ENCODE measurements at regions not wholly inside any gene's neighbourhood (a gene's known extent, or its start where the extent isn't known, plus 50 kb on each side); places are given as distances from the start of the nearest gene placed in this dataset.

DNA sequence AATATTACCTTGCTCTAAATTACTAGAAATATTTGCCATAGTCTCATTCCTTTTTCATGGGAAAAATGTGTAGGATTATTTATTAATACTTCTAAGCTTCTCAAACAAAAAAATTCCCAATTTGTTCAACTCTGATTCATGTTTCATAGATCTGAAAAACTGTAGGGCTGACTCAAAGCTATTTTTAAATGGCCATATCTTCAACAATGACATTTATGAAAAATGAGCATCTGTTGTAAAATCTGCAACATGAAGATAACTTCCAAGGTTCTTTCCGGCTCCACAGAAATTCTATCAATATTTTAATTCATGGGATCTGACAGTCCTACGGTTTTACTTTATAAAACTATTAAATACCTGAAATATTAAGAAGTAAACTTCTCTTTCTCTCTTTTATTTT lies 192.7 kb upstream of the KCNJ16 start:
- no peaks in the 10 kb centered on the region for H3K4me1 Mint-ChIP-seq
- H3K4me3 Mint-ChIP-seq = no peak overlapping the region
- no peak overlapping the region for H3K27ac Mint-ChIP-seq
- no peaks in the 10 kb centered on the region for H3K9me3 Mint-ChIP-seq
- H3K27me3 Mint-ChIP-seq (ENCODE audit: low read depth) = no peaks in the 10 kb centered on the region
- TF ChIP-seq, protein P1, sequence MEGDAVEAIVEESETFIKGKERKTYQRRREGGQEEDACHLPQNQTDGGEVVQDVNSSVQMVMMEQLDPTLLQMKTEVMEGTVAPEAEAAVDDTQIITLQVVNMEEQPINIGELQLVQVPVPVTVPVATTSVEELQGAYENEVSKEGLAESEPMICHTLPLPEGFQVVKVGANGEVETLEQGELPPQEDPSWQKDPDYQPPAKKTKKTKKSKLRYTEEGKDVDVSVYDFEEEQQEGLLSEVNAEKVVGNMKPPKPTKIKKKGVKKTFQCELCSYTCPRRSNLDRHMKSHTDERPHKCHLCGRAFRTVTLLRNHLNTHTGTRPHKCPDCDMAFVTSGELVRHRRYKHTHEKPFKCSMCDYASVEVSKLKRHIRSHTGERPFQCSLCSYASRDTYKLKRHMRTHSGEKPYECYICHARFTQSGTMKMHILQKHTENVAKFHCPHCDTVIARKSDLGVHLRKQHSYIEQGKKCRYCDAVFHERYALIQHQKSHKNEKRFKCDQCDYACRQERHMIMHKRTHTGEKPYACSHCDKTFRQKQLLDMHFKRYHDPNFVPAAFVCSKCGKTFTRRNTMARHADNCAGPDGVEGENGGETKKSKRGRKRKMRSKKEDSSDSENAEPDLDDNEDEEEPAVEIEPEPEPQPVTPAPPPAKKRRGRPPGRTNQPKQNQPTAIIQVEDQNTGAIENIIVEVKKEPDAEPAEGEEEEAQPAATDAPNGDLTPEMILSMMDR (IDR thresholded peaks at IDR 0.05; ENCODE audit: unreplicated experiment in 3 of 3) = no peak
- no peaks in the 10 kb centered on the region for H3K36me3 Mint-ChIP-seq (ENCODE audit: low read depth)

DNA sequence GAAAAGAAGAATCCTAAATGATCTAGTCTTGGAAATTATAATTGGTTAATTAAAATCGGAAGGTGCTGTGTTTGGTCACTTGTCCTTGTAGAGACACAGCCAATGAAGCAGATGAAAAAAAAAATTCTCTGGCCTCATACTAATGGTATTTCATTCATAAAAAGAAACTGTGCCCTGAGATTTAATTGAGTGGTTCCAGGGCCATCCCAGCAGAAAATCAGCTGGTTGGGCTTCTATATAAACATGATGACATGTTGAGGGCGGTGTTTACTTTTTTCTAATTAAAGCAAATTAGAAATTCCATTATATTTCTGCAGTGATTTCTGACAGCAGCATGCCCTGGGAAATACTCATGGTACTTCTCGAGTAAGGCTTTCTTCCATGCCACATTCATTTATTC lies 191.9 kb upstream of the KCNJ16 start:
- Mint-ChIP-seq H3K27me3 (ENCODE audit: low read depth) (no peaks in the 10 kb centered on the region), H3K9me3 (no peaks in the 10 kb centered on the region), H3K27ac (no peak overlapping the region), H3K4me1 (no peaks in the 10 kb centered on the region), H3K36me3 (ENCODE audit: low read depth) (no peaks in the 10 kb centered on the region), H3K4me3 (no peak overlapping the region)
- TF ChIP-seq, protein P1 (IDR thresholded peaks at IDR 0.05; ENCODE audit: unreplicated experiment in 3 of 3) = no peak

DNA sequence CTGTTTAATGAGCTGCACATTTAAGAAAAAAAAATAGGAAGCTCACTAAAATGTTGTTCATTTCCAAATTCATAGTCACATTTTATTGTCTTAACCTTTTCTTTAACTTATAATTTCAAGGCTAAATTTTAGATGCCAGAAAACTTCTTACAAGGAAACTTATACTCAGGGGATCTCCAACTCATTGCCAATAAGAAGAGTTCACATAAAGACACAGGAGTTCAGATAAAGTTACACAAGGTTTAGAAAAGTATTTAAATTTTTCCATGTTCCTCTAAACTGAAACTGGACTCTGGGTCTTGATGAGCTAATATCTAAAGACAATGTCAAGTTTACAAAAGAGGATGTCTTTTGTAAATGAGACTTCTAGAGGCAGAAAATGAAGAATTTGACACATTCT lies 190.7 kb upstream of the KCNJ16 start:
- H3K27me3 Mint-ChIP-seq (ENCODE audit: low read depth) = no peaks in the 10 kb centered on the region

DNA sequence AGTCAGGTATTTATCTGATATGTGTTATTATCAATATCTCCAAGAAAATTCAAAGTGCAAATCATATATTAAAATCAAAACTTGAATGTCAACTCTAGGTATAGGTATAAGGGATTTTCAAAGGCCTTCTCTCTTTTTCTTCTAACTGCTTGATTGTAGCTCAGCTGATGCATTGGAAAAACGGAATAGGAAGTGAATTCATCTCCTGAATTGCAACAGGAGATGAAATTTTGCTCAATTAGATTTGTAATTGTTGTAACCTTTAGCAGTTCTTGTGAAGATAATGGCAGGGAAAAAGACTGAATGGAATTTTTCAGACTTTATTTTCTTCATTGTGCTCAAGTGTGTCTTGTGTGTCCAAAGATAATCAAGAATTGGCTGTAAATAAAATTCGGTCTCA lies 190.2 kb upstream of the KCNJ16 start:
- H3K4me1 Mint-ChIP-seq = no peaks in the 10 kb centered on the region
- H3K36me3 Mint-ChIP-seq (ENCODE audit: low read depth) = no peaks in the 10 kb centered on the region
- TF ChIP-seq, protein P1 (IDR thresholded peaks at IDR 0.05; ENCODE audit: unreplicated experiment in 3 of 3) = no peak
- no peak overlapping the region for H3K27ac Mint-ChIP-seq
- H3K27me3 Mint-ChIP-seq (ENCODE audit: low read depth) = no peaks in the 10 kb centered on the region
- H3K4me3 Mint-ChIP-seq = no peak overlapping the region
- H3K9me3 Mint-ChIP-seq = no peaks in the 10 kb centered on the region

More for the DNA sequence above, 190.7 kb upstream of the KCNJ16 start:
- TF ChIP-seq, protein P1 (IDR thresholded peaks at IDR 0.05; ENCODE audit: unreplicated experiment in 3 of 3) = no peak
- no peaks in the 10 kb centered on the region for H3K36me3 Mint-ChIP-seq (ENCODE audit: low read depth)
- H3K9me3 Mint-ChIP-seq = no peaks in the 10 kb centered on the region
- no peak overlapping the region for H3K27ac Mint-ChIP-seq
- H3K4me3 Mint-ChIP-seq = no peak overlapping the region
- no peaks in the 10 kb centered on the region for H3K4me1 Mint-ChIP-seq

DNA sequence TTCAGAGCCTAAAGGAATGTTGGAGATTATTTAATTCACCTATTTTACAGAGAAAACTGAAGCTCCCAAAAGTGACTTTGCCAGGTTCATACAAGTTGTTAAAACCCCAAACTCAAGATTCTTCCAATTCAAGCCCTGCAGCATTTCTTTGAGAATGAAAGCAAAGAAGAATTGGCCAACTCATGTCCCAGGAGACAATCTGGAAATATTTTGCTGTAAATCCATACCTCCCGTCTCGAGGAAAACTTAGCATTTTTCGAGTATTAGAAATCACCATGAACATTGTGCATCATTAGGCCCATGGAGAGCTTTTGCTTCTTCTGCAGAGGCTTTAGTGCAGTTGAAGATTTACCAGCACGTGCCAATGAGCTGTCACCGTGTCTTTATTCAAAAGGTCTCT lies 176.4 kb upstream of the KCNJ16 start:
- Mint-ChIP-seq H3K27ac (peak overlapping the region in 2 of 3 experiments; percentile 24 to 37), H3K9me3 (no peaks in the 10 kb centered on the region), H3K36me3 (ENCODE audit: low read depth) (no peaks in the 10 kb centered on the region), H3K4me1 (no peaks in the 10 kb centered on the region), H3K27me3 (ENCODE audit: low read depth) (no peaks in the 10 kb centered on the region), H3K4me3 (no peak overlapping the region)
- TF ChIP-seq, protein P1 (IDR thresholded peaks at IDR 0.05; ENCODE audit: unreplicated experiment in 3 of 3) = no peak

DNA sequence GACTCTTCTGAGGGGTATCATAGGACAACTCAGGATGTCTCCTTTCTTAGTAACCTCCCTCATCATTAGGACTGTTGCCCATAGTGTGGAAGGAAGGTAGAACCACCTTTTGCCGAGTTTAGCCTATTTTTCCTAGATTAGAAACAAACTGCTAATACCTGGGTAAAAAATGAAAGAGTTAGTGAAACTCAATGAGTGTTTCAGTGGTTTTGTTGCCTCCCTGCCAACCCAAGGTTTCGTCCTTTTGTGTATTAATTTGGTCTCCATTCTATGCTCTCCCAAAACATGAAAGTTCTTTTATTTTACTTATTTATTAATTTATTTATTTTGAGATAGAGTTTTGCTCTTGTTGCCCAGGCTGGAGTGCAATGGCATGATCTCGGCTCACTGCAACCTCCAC lies 174.9 kb upstream of the KCNJ16 start:
- no peaks in the 10 kb centered on the region for H3K27me3 Mint-ChIP-seq (ENCODE audit: low read depth)
- no peak overlapping the region for H3K27ac Mint-ChIP-seq
- no peak overlapping the region for H3K4me3 Mint-ChIP-seq
- H3K36me3 Mint-ChIP-seq (ENCODE audit: low read depth) = no peaks in the 10 kb centered on the region
- TF ChIP-seq, protein P1 (IDR thresholded peaks at IDR 0.05; ENCODE audit: unreplicated experiment in 3 of 3) = no peak
- H3K4me1 Mint-ChIP-seq = no peaks in the 10 kb centered on the region
- H3K9me3 Mint-ChIP-seq = no peaks in the 10 kb centered on the region

Measured in nephron (organoid).